Neutrophil (primary cell): ENCODE measurements at regions not wholly inside any gene's neighbourhood (a gene's known extent, or its start where the extent isn't known, plus 50 kb on each side); places are given as distances from the start of the nearest gene placed in this dataset.

Source experiments
- H3K27ac ChIP-seq: fragments of 200-600 bp; sonication (generic); 2 replicates; pipeline ENCODE4 v1.5.1; 2016; ENCODE audit warnings: mild to moderate bottlenecking, moderate library complexity
- H3K27me3 ChIP-seq: fragments of 200-600 bp; sonication (generic); 2 replicates; pipeline ENCODE4 v1.6.0; 2016; ENCODE audit warnings: mild to moderate bottlenecking
- H3K36me3 ChIP-seq: fragments of 200-600 bp; sonication (generic); 2 replicates; pipeline ENCODE4 v1.5.1; 2017
- H3K4me1 ChIP-seq, 2 experiments: fragments of 200-600 bp in 1 of 2; sonication (generic) in 1 of 2; 1 replicate in 1 of 2; 2 replicates in 1 of 2; pipeline versions ENCODE4 v1.5.1 to v1.6.1; 2013 to 2016; ENCODE audit warnings: low read depth in 1 of 2, low read length in 1 of 2, mild to moderate bottlenecking in 1 of 2, moderate library complexity in 1 of 2; ENCODE audit not compliant: control insufficient read depth in 1 of 2, insufficient read depth in 1 of 2
- H3K4me3 ChIP-seq, 2 experiments: fragments of 200-600 bp in 1 of 2; sonication (generic) in 1 of 2; 1 replicate in 1 of 2; 2 replicates in 1 of 2; pipeline ENCODE4 v1.5.1; 2013 to 2016; ENCODE audit warnings: low read depth in 1 of 2, low read length in 1 of 2, mild to moderate bottlenecking in 1 of 2, moderate library complexity in 1 of 2
- H3K9me3 ChIP-seq: fragments of 200-600 bp; sonication (generic); 2 replicates; pipeline ENCODE4 v1.5.1; 2016
- TF ChIP-seq, protein P1 (sequence below): fragments of 200-600 bp; sonication (generic); IDR thresholded peaks from 2 replicates; pipeline ENCODE4 v1.5.1; 2016; ENCODE audit warnings: antibody characterized with exemption

DNA sequence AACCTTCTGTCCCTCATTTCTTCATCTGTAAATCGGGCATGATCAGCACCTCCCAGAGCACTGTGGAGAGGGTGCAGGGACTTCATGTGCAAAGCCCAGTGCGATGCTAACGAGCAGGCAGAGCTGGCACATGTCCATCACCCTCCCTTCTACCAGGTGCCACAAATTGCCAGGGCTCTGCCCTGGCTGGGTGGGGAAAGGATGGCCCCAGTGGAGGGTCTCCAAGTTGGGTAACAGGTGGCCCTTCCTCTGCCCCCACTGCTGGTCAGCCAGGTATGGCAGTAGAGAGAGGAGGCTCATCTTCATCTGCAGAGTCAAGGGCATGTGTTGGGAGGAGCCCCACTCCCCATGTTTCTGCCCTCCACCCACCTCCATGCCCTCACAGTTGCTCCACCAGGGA lies 61.5 kb upstream of the CDH5 start:
- Histone ChIP-seq H3K4me1 (no peaks in the 10 kb centered on the region), H3K9me3 (no peaks in the 10 kb centered on the region), H3K27ac (no peak overlapping the region), H3K4me3 (no peak overlapping the region), H3K27me3 (no peaks in the 10 kb centered on the region), H3K36me3 (no peaks in the 10 kb centered on the region)
- TF ChIP-seq, protein P1, sequence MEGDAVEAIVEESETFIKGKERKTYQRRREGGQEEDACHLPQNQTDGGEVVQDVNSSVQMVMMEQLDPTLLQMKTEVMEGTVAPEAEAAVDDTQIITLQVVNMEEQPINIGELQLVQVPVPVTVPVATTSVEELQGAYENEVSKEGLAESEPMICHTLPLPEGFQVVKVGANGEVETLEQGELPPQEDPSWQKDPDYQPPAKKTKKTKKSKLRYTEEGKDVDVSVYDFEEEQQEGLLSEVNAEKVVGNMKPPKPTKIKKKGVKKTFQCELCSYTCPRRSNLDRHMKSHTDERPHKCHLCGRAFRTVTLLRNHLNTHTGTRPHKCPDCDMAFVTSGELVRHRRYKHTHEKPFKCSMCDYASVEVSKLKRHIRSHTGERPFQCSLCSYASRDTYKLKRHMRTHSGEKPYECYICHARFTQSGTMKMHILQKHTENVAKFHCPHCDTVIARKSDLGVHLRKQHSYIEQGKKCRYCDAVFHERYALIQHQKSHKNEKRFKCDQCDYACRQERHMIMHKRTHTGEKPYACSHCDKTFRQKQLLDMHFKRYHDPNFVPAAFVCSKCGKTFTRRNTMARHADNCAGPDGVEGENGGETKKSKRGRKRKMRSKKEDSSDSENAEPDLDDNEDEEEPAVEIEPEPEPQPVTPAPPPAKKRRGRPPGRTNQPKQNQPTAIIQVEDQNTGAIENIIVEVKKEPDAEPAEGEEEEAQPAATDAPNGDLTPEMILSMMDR = no peak

DNA sequence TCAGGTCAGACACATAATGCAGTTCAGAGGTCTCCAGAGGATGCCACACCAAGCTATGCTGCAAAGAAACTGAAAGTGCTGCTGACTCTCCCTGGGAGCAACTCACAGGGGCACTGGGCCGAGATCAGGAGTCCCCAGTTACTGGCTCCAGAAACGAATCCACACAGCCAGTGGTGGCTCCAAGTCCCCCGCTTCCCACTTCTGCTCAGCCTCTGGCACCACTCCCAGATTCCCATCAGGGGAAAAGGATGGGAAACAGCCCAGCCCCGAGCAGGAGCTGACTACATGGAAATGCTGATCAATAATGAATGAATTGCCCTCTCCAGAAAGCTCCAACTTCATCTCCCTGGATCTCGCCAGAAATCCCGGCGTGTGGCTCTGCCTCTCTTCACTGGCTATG lies 62.3 kb upstream of the CDH5 start:
- H3K9me3 ChIP-seq = no peaks in the 10 kb centered on the region
- H3K4me3 ChIP-seq = no peak overlapping the region
- TF ChIP-seq, protein P1 = no peak
- no peaks in the 10 kb centered on the region for H3K4me1 ChIP-seq
- H3K27me3 ChIP-seq = no peaks in the 10 kb centered on the region
- H3K36me3 ChIP-seq = no peaks in the 10 kb centered on the region
- H3K27ac ChIP-seq = no peak overlapping the region

DNA sequence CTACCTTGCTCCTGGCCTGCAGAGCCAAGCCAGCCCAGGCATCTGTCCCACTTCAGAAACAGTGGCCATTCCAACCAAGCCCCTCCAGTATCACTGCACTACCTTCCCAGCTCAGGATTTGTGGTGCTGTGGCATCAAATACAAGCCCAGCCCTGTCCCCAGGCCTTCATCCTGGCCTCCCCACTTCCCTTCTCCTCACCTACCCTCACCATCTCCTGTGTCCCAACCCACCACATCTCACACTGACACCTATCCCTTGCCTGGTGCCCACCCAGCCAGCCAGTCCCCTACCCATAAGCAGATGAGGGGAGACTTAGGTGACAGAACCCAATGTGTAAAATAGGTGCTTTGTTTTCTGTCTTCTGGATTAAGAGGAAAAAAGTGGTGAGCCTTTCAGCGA lies 66.0 kb upstream of the CDH5 start:
- Histone ChIP-seq H3K36me3 (no peaks in the 10 kb centered on the region), H3K9me3 (no peaks in the 10 kb centered on the region), H3K27me3 (peaks cover 6% of the 10 kb centered on the region), H3K27ac (no peak overlapping the region), H3K4me1 (no peaks in the 10 kb centered on the region), H3K4me3 (no peak overlapping the region)
- TF ChIP-seq, protein P1 = no peak

DNA sequence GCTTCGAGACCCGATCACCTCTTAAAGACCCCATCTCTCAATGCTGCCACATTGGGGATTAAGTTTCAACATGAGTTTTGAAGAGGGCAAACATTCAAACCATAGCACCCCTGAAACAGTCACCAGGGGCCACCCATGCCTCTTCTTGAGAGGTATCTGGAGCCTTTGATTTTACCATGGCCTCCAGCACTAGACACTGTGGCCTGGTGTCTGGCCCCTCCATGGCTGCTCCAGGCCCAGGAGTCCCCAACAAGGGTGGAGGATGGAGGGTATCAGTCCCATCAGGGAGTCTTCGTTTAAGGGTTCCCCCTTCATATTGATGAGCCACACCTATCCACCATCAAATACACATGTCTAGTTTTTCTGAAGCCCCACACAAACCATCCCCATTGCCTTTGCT lies 66.5 kb upstream of the CDH5 start:
- Histone ChIP-seq H3K27ac (no peak overlapping the region), H3K9me3 (no peaks in the 10 kb centered on the region), H3K27me3 (peaks cover 6% of the 10 kb centered on the region), H3K4me3 (no peak overlapping the region), H3K36me3 (no peaks in the 10 kb centered on the region), H3K4me1 (no peaks in the 10 kb centered on the region)
- TF ChIP-seq, protein P1 = no peak

DNA sequence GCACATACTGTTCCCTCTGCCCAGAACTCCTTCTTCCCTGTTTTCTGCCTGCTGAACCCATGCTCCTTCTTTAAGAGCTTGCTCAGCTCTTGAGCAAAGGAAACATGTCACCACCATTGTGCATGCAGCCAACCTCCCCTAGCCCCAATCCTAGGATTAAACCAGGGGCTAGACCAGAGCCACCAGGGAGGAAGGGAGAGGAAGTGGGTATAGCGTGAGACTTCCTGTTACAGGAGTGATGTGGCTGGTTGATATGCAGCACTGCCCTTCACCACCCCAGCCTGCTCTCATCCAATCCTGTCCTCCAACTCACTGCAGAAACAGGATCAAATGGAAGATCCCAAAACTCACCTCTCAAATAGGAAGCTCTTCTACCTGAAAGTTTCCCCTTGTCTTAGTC lies 67.1 kb upstream of the CDH5 start:
- Histone ChIP-seq H3K4me3 (no peak overlapping the region), H3K9me3 (no peaks in the 10 kb centered on the region), H3K4me1 (no peaks in the 10 kb centered on the region), H3K36me3 (no peaks in the 10 kb centered on the region), H3K27ac (no peak overlapping the region), H3K27me3 (peaks cover 6% of the 10 kb centered on the region)
- TF ChIP-seq, protein P1 = no peak

DNA sequence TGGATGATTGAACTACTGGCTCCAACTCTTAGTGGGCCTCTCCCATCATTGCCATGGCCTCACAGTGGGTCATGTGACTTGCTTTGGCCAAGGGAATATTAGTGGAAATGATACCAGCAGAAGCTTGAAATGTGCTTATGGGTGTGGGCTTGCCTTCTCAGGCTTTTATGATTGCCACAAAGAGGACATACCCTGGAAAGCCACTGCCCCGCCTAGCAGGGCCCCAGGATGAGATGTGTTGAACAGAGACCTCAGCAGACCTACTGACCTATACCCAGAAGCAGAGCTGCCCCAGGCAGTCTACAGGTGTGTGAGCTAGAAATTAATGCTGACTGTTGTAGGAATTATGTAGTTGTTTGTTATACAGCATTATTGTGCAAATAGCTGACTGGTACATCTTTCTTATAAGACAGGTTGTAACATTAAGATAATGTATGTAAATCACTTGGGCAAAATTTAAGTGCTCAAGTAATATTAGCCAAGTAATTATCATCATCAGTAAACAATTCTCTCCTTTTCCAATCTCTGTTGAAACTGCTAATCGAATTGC lies 67.8 kb upstream of the CDH5 start:
- Histone ChIP-seq H3K36me3 (no peaks in the 10 kb centered on the region), H3K9me3 (no peaks in the 10 kb centered on the region), H3K27me3 (peaks cover 7% of the 10 kb centered on the region), H3K27ac (no peak overlapping the region), H3K4me1 (no peaks in the 10 kb centered on the region), H3K4me3 (no peak overlapping the region)
- TF ChIP-seq, protein P1 = no peak
